NCI-H1436 treated with DMSO at 0.1 percent for 48 hours (cell line): ENCODE measurements at regions not wholly inside any gene's neighbourhood (a gene's known extent, or its start where the extent isn't known, plus 50 kb on each side); places are given as distances from the start of the nearest gene placed in this dataset.

Experiments used
- DNase-seq: peaks from one replicate; lab custom pipeline; 2025; lab: John Stamatoyannopoulos, UW

GRCh38 chr17:68184816-68185436 is 62.9 kb upstream of the AMZ2 start:
- DNase-seq: no peak

- DNase-seq: no peak
These were observed 62.0 kb upstream of the AMZ2 start for GRCh38 chr17:68185820-68186219.

- DNase-seq: no peak
These were observed 57.3 kb upstream of the AMZ2 start for GRCh38 chr17:68190495-68190894.

GRCh38 chr17:68195667-68196393 is 52.0 kb upstream of the AMZ2 start:
- no peak for DNase-seq

- DNase-seq: no peak
These were observed 51.3 kb upstream of the AMZ2 start for GRCh38 chr17:68196394-68197090.

- no peak for DNase-seq
These were observed 50.5 kb upstream of the AMZ2 start for GRCh38 chr17:68197091-68197996.

GRCh38 chr17:68197997-68198930 is 49.6 kb upstream of the AMZ2 start:
- no peak for DNase-seq
